ENCODE measurements at regions not wholly inside any gene's neighbourhood (a gene's known extent, or its start where the extent isn't known, plus 50 kb on each side); places are given as distances from the start of the nearest gene placed in this dataset.

DNA sequence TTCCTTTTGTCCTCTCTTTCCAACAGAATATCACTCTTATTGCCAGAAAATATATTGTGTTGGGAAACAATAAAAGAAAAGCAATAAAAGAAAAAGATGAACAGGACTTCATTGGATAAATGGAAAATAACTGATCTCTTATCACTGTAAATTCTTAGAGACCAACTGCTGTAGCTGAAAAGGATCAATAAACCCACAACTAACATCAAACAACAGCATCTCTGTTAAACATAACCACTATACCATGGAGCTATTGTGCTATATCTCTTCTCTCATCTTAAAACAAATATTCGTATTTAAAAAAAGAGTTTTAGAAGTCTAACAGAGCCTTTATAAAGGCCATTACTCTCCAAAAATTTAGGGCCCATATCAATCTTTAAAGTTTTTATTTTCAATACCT lies 502.4 kb downstream of the TMEM232 start:
- ChIA-PET CTCF (no interaction called here), POLR2A (no interaction called here)
- BruUV-seq (replicated peaks) = no TSS peak
- Histone ChIP-seq H3K4me3 (ENCODE audit: low read depth in 2 of 2, low read length in 2 of 2) (no peak overlapping the region), H3K36me3 (ENCODE audit: control insufficient read depth, insufficient read depth, low read length) (no peaks in the 10 kb centered on the region), H3K4me1 (ENCODE audit: control insufficient read depth, insufficient read depth, low read length) (no peaks in the 10 kb centered on the region), H3K27me3 (ENCODE audit: control insufficient read depth, insufficient read depth, low read length) (no peaks in the 10 kb centered on the region), H3K9me3 (ENCODE audit: control insufficient read depth, insufficient read depth, low read depth, low read length) (0 out of 2 replicates have a peak, but pooled peaks cover 2% of the 10 kb centered on the region), H3K27ac (ENCODE audit: low read length) (no peak overlapping the region)
- intact Hi-C loops (cut with micrococcal nuclease; ENCODE audit: unreplicated experiment) (no loop called here), in situ Hi-C loops (cut with HindIII; ENCODE audit: low pct_unique_long_range_greater_than_20kb, low sequenced_read_pairs) (no loop called here)
- DNase-seq (ENCODE audit: low read depth, low spot score) (no peak), ATAC-seq (no peak)
- TF ChIP-seq SIN3A (IDR thresholded peaks at IDR 0.05; ENCODE audit: borderline replicate concordance, insufficient read depth, low read depth, low read length) (no peak), POLR2AphosphoS5 (IDR thresholded peaks at IDR 0.05; ENCODE audit: low read depth, low read length) (no peak), TCF7L2 (IDR thresholded peaks at IDR 0.05; ENCODE audit: low read depth, low read length) (no peak)
- TF ChIP-seq, protein P1, sequence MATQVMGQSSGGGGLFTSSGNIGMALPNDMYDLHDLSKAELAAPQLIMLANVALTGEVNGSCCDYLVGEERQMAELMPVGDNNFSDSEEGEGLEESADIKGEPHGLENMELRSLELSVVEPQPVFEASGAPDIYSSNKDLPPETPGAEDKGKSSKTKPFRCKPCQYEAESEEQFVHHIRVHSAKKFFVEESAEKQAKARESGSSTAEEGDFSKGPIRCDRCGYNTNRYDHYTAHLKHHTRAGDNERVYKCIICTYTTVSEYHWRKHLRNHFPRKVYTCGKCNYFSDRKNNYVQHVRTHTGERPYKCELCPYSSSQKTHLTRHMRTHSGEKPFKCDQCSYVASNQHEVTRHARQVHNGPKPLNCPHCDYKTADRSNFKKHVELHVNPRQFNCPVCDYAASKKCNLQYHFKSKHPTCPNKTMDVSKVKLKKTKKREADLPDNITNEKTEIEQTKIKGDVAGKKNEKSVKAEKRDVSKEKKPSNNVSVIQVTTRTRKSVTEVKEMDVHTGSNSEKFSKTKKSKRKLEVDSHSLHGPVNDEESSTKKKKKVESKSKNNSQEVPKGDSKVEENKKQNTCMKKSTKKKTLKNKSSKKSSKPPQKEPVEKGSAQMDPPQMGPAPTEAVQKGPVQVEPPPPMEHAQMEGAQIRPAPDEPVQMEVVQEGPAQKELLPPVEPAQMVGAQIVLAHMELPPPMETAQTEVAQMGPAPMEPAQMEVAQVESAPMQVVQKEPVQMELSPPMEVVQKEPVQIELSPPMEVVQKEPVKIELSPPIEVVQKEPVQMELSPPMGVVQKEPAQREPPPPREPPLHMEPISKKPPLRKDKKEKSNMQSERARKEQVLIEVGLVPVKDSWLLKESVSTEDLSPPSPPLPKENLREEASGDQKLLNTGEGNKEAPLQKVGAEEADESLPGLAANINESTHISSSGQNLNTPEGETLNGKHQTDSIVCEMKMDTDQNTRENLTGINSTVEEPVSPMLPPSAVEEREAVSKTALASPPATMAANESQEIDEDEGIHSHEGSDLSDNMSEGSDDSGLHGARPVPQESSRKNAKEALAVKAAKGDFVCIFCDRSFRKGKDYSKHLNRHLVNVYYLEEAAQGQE (IDR thresholded peaks at IDR 0.05; ENCODE audit: insufficient read depth in 1 of 2, low read depth in 2 of 2, low read length in 1 of 2) = no peak
- TF ChIP-seq, protein P2, sequence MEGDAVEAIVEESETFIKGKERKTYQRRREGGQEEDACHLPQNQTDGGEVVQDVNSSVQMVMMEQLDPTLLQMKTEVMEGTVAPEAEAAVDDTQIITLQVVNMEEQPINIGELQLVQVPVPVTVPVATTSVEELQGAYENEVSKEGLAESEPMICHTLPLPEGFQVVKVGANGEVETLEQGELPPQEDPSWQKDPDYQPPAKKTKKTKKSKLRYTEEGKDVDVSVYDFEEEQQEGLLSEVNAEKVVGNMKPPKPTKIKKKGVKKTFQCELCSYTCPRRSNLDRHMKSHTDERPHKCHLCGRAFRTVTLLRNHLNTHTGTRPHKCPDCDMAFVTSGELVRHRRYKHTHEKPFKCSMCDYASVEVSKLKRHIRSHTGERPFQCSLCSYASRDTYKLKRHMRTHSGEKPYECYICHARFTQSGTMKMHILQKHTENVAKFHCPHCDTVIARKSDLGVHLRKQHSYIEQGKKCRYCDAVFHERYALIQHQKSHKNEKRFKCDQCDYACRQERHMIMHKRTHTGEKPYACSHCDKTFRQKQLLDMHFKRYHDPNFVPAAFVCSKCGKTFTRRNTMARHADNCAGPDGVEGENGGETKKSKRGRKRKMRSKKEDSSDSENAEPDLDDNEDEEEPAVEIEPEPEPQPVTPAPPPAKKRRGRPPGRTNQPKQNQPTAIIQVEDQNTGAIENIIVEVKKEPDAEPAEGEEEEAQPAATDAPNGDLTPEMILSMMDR (IDR thresholded peaks at IDR 0.05) = no peak

DNA sequence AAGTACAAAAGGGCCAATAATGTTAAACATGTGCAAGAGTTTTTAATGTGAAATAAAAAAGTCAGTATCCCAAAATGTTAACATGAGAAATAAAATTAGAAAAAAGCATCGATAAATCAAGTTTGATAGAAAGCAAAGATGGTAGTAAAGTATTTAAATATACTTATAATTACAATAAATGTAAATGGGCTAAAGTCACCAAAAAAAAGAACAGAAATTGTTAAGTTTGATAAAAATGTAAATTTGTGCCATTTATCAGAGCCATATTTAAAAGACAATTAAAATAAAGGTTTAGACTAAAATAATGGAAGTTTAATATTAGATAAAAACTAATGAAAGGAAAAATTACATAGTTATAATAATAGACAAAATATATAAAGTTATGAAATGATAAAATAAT lies 500.5 kb downstream of the TMEM232 start:
- in situ Hi-C loops (cut with HindIII; ENCODE audit: low pct_unique_long_range_greater_than_20kb, low sequenced_read_pairs) = no loop called here
- POLR2A ChIA-PET = no interaction called here

More for the DNA sequence above, 500.5 kb downstream of the TMEM232 start:
- no peaks in the 10 kb centered on the region for H3K36me3 ChIP-seq (ENCODE audit: control insufficient read depth, insufficient read depth, low read length)
- CTCF ChIA-PET = no interaction called here
- H3K4me3 ChIP-seq (ENCODE audit: low read depth in 2 of 2, low read length in 2 of 2) = no peak overlapping the region
- DNase-seq (ENCODE audit: low read depth, low spot score) = no peak
- H3K4me1 ChIP-seq (ENCODE audit: control insufficient read depth, insufficient read depth, low read length) = no peaks in the 10 kb centered on the region
- H3K27me3 ChIP-seq (ENCODE audit: control insufficient read depth, insufficient read depth, low read length) = no peaks in the 10 kb centered on the region
- H3K9me3 ChIP-seq (ENCODE audit: control insufficient read depth, insufficient read depth, low read depth, low read length) = peaks cover 9% of the 10 kb centered on the region; the same call in 1 of the 2 replicates
- BruUV-seq (replicated peaks) = no TSS peak
- no peak overlapping the region for H3K27ac ChIP-seq (ENCODE audit: low read length)
- ATAC-seq = no peak
- intact Hi-C loops (cut with micrococcal nuclease; ENCODE audit: unreplicated experiment) = no loop called here
- TF ChIP-seq POLR2AphosphoS5 (IDR thresholded peaks at IDR 0.05; ENCODE audit: low read depth, low read length) (no peak), SIN3A (IDR thresholded peaks at IDR 0.05; ENCODE audit: borderline replicate concordance, insufficient read depth, low read depth, low read length) (no peak), TCF7L2 (IDR thresholded peaks at IDR 0.05; ENCODE audit: low read depth, low read length) (no peak)
- TF ChIP-seq, protein P1 (IDR thresholded peaks at IDR 0.05; ENCODE audit: insufficient read depth in 1 of 2, low read depth in 2 of 2, low read length in 1 of 2) = no peak
- TF ChIP-seq, protein P2 (IDR thresholded peaks at IDR 0.05) = no peak

Data from Panc1 (cell line).